Transverse colon (tissue), 4 donors: ENCODE measurements at regions not wholly inside any gene's neighbourhood (a gene's known extent, or its start where the extent isn't known, plus 50 kb on each side); places are given as distances from the start of the nearest gene placed in this dataset.

ENCODE experiments used
- DNase-seq: peaks from one replicate; pipeline ENCODE4 v3.0.0-alpha.2; 2019
- H3K27ac ChIP-seq, 4 donors: fragments of 200-600 bp; sonication (generic); 2 replicates each; pipeline ENCODE4 v1.5.1; 2016 to 2018; ENCODE audit warnings: inconsistent platforms in 4 of 4
- H3K27me3 ChIP-seq: fragments of 200-600 bp; sonication (generic); 2 replicates; pipeline ENCODE4 v1.5.1; 2017; ENCODE audit warnings: inconsistent platforms
- H3K36me3 ChIP-seq, 4 donors: fragments of 200-600 bp; sonication (generic); 2 replicates each; pipeline ENCODE4 v1.5.1; 2017 to 2019; ENCODE audit warnings: inconsistent platforms in 4 of 4
- H3K4me1 ChIP-seq, 4 donors: fragments of 200-600 bp; sonication (generic); 2 replicates each; pipeline ENCODE4 v1.5.1; 2017 to 2020; ENCODE audit warnings: inconsistent platforms in 4 of 4
- H3K4me3 ChIP-seq, 4 donors: fragments of 200-600 bp; sonication (generic); 1 replicate in 1 of 4; 2 replicates in 3 of 4; pipeline versions ENCODE4 v1.5.1 to v1.6.1; 2017 to 2019; ENCODE audit warnings: inconsistent platforms in 4 of 4
- H3K9me3 ChIP-seq, 2 donors: fragments of 200-600 bp; sonication (generic); 2 replicates each; pipeline ENCODE4 v1.5.1; 2017 to 2019; ENCODE audit warnings: inconsistent platforms in 2 of 2
- CTCF ChIP-seq, 5 experiments: fragments of 200-600 bp in 3 of 5; fragments of 450-650 bp in 2 of 5; sonication (generic) in 3 of 5; IDR thresholded peaks; 1 replicate in 2 of 5; 2 replicates in 3 of 5; pipeline ENCODE4 v1.5.1; 2016 to 2017; ENCODE audit warnings: antibody characterized with exemption in 5 of 5, inconsistent platforms in 3 of 5, mild to moderate bottlenecking in 2 of 5, moderate library complexity in 1 of 5
- EP300 ChIP-seq: sonication (generic); formaldehyde crosslinking; IDR thresholded peaks from one replicate; pipeline ENCODE4 v1.6.1; 2017; ENCODE audit warnings: antibody characterized with exemption, low read depth
- POLR2A ChIP-seq: fragments of 450-650 bp; IDR thresholded peaks from one replicate; pipeline ENCODE4 v1.6.1; 2016; ENCODE audit warnings: antibody characterized with exemption, mild to moderate bottlenecking, moderate library complexity
- POLR2AphosphoS5 ChIP-seq, 3 donors: sonication (generic); formaldehyde crosslinking; IDR thresholded peaks; one replicate each; pipeline ENCODE4 v1.6.1; 2016; ENCODE audit warnings: antibody characterized with exemption in 3 of 3
- WGBS, 2 donors: methylation state at CpG; one replicate each; pipeline ENCODE4 v1.1.5; 2018; ENCODE audit warnings: low coverage in 1 of 2; 5-methylcytosine and 5-hydroxymethylcytosine counted together
- in situ Hi-C, 4 donors: fragments of 200-750 bp; cut with MboI; loops; one replicate each; pipeline versions ENCODE4 v1.15.0 to v1.15.1; 2017; ENCODE audit warnings: low sequenced_read_pairs in 3 of 4, low pct_ligation_motif_present in 1 of 4, low pct_unique_long_range_greater_than_20kb in 1 of 4
- intact Hi-C: fragments of 100-400 bp; cut with DNase I; formaldehyde crosslinking; loops from one replicate; pipeline ENCODE4 v1.15.1; 2023; ENCODE audit warnings: low total_unique reads

GRCh38 chr1:147083919-147084272 lies 88.4 kb downstream of the PRKAB2 start:
- Histone ChIP-seq H3K27ac (peak overlapping the region in 3 of 4 donors; percentile 33 to 55 (median 52)), H3K9me3 (no peaks in the 10 kb centered on the region), H3K4me1 (peaks cover 3 to 33% (median 20%) of the 10 kb centered on the region in 4 donors), H3K27me3 (peaks cover 92% of the 10 kb centered on the region), H3K4me3 (peak overlapping the region in 3 of 4 donors; percentile 36 to 62 (median 39)), H3K36me3 (no peaks in the 10 kb centered on the region)
- in situ Hi-C loops (no loop called here), intact Hi-C loops (no loop called here)
- no peak for TF ChIP-seq POLR2AphosphoS5 (IDR thresholded peaks at IDR 0.05)
- no peak for TF ChIP-seq EP300
- TF ChIP-seq POLR2A: no peak
- no peak for DNase-seq
- 7% methylated on average over 18 of the region's 18 CpGs; no CpG with 5 or more reads in 1 of the 2 donors for WGBS, 2 donors

GRCh38 chr1:147080671-147081394 lies 91.4 kb downstream of the PRKAB2 start:
- in situ Hi-C loops: no loop called here
- WGBS, 2 donors: 8 to 10% methylated on average over 5 to 26 of the region's 28 CpGs
- H3K9me3 ChIP-seq: no peaks in the 10 kb centered on the region
- H3K36me3 ChIP-seq: no peaks in the 10 kb centered on the region
- peaks cover 99% of the 10 kb centered on the region for H3K27me3 ChIP-seq
- no peak overlapping the region for H3K27ac ChIP-seq
- H3K4me3 ChIP-seq: no peak overlapping the region
- H3K4me1 ChIP-seq: peaks cover 3 to 35% (median 20%) of the 10 kb centered on the region in 4 donors
- intact Hi-C loops: no loop called here
- no peak for DNase-seq
- TF ChIP-seq CTCF (IDR thresholded peaks at IDR 0.05) (no peak), POLR2AphosphoS5 (IDR thresholded peaks at IDR 0.05) (no peak), EP300 (no peak), POLR2A (no peak)

GRCh38 chr1:147080006-147080661 lies 92.1 kb downstream of the PRKAB2 start:
- in situ Hi-C loops: no loop called here
- intact Hi-C loops: no loop called here
- peaks cover 99% of the 10 kb centered on the region for H3K27me3 ChIP-seq
- 10% methylated on average over 32 of the region's 35 CpGs; no CpG with 5 or more reads in 1 of the 2 donors for WGBS, 2 donors
- no peaks in the 10 kb centered on the region for H3K9me3 ChIP-seq
- TF ChIP-seq POLR2A (no peak), EP300 (no peak)
- H3K36me3 ChIP-seq: no peaks in the 10 kb centered on the region
- H3K4me1 ChIP-seq: peaks cover 3 to 33% (median 20%) of the 10 kb centered on the region in 4 donors
- no peak for DNase-seq
- H3K4me3 ChIP-seq: peak overlapping the region in 1 of 4 donors; percentile 27
- no peak overlapping the region for H3K27ac ChIP-seq

GRCh38 chr1:147079400-147080005 lies 92.8 kb downstream of the PRKAB2 start:
- H3K27ac ChIP-seq: no peak overlapping the region
- no peaks in the 10 kb centered on the region for H3K36me3 ChIP-seq
- peak overlapping the region in 1 of 4 donors; percentile 27 for H3K4me3 ChIP-seq
- TF ChIP-seq CTCF (IDR thresholded peaks at IDR 0.05) (no peak), POLR2AphosphoS5 (IDR thresholded peaks at IDR 0.05) (no peak), EP300 (no peak), POLR2A (no peak)
- 18% methylated on average over 42 of the region's 45 CpGs; no CpG with 5 or more reads in 1 of the 2 donors for WGBS, 2 donors
- peaks cover 3 to 28% (median 18%) of the 10 kb centered on the region in 4 donors for H3K4me1 ChIP-seq
- in situ Hi-C loops (no loop called here), intact Hi-C loops (no loop called here)
- no peak for DNase-seq
- peaks cover 100% of the 10 kb centered on the region for H3K27me3 ChIP-seq
- no peaks in the 10 kb centered on the region for H3K9me3 ChIP-seq
